Type B pancreatic cell (in vitro differentiated cells): ENCODE measurements at regions not wholly inside any gene's neighbourhood (a gene's known extent, or its start where the extent isn't known, plus 50 kb on each side); places are given as distances from the start of the nearest gene placed in this dataset.

ENCODE experiments used
- DNase-seq: peaks from one replicate; pipeline ENCODE4 v3.0.0; 2021; ENCODE audit warnings: mixed read lengths; ENCODE audit not compliant: unreplicated experiment; ENCODE audit errors: extremely low spot score
- H3K27ac Mint-ChIP-seq: 2 replicates; pipeline ENCODE4 v1.8.0; 2021; ENCODE audit warnings: mild to moderate bottlenecking, mixed read lengths
- H3K27me3 Mint-ChIP-seq: 2 replicates; pipeline ENCODE4 v1.8.0; 2021; ENCODE audit warnings: mixed read lengths
- H3K36me3 Mint-ChIP-seq: 2 replicates; pipeline ENCODE4 v1.8.0; 2021; ENCODE audit warnings: mixed read lengths
- H3K4me1 Mint-ChIP-seq: one replicate; pipeline ENCODE4 v1.8.0; 2021; ENCODE audit warnings: mixed read lengths; ENCODE audit not compliant: unreplicated experiment
- H3K4me3 Mint-ChIP-seq: 2 replicates; pipeline ENCODE4 v1.8.0; 2021; ENCODE audit warnings: mild to moderate bottlenecking, mixed read lengths
- H3K9me3 Mint-ChIP-seq: 2 replicates; pipeline ENCODE4 v1.8.0; 2021; ENCODE audit warnings: mixed read lengths
- CTCF ChIP-seq: fragments of 200-600 bp; sonication (generic); conservative IDR thresholded peaks from 2 replicates; pipeline ENCODE4 v1.5.0; 2021; ENCODE audit warnings: antibody characterized with exemption, mild to moderate bottlenecking

- no peaks in the 10 kb centered on the region for H3K36me3 Mint-ChIP-seq
- H3K4me3 Mint-ChIP-seq, result no peak overlapping the region
- H3K4me1 Mint-ChIP-seq, result no peaks in the 10 kb centered on the region
- H3K9me3 Mint-ChIP-seq, result peaks cover 3% of the 10 kb centered on the region
- no peak for TF ChIP-seq CTCF
- no peak for DNase-seq
- no peak overlapping the region for H3K27ac Mint-ChIP-seq
- H3K27me3 Mint-ChIP-seq, result no peaks in the 10 kb centered on the region
Observed at GRCh38 chr13:72218966-72219365, 352.0 kb upstream of the DACH1 start.

- no peak for TF ChIP-seq CTCF
- Mint-ChIP-seq H3K27me3 (no peaks in the 10 kb centered on the region), H3K4me1 (no peaks in the 10 kb centered on the region), H3K4me3 (no peak overlapping the region), H3K36me3 (no peaks in the 10 kb centered on the region), H3K9me3 (peaks cover 3% of the 10 kb centered on the region), H3K27ac (no peak overlapping the region)
- no peak for DNase-seq
Observed at GRCh38 chr13:72217142-72217541, 350.1 kb upstream of the DACH1 start.

GRCh38 chr13:72208112-72208645 lies 341.2 kb upstream of the DACH1 start:
- no peaks in the 10 kb centered on the region for H3K27me3 Mint-ChIP-seq
- H3K36me3 Mint-ChIP-seq, result no peaks in the 10 kb centered on the region
- H3K9me3 Mint-ChIP-seq, result no peaks in the 10 kb centered on the region

GRCh38 chr13:72205773-72206172 lies 338.8 kb upstream of the DACH1 start:
- no peaks in the 10 kb centered on the region for H3K27me3 Mint-ChIP-seq
- H3K27ac Mint-ChIP-seq, result no peak overlapping the region
- TF ChIP-seq CTCF, result no peak
- DNase-seq, result no peak
- H3K4me1 Mint-ChIP-seq, result no peaks in the 10 kb centered on the region
- H3K9me3 Mint-ChIP-seq, result no peaks in the 10 kb centered on the region
- no peak overlapping the region for H3K4me3 Mint-ChIP-seq
- H3K36me3 Mint-ChIP-seq, result no peaks in the 10 kb centered on the region

More at GRCh38 chr13:72208112-72208645, 341.2 kb upstream of the DACH1 start:
- Mint-ChIP-seq H3K27ac (no peak overlapping the region), H3K4me1 (no peaks in the 10 kb centered on the region), H3K4me3 (no peak overlapping the region)
- no peak for TF ChIP-seq CTCF
- DNase-seq, result no peak

DNA sequence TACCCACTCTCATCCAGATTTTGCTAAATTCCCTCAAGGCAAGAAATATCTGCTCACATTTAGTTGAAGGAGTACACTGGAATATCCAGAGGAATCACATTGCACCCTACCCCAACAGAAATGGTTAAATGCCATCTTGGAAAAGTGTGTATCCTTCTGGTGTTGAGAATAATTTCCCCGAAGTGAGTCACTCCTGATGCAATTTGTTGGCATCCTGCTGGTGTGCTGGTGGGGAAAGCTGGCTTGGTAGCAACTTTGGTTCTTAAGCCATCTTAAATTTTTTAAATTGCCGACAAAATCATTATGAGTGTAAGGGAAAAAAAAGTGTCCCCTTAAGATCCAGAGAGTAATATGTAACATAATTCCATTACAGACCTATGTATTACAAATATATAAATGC lies 337.3 kb upstream of the DACH1 start:
- H3K4me1 Mint-ChIP-seq, result peaks cover 5% of the 10 kb centered on the region
- no peak for DNase-seq
- no peak overlapping the region for H3K4me3 Mint-ChIP-seq
- H3K36me3 Mint-ChIP-seq, result no peaks in the 10 kb centered on the region
- H3K9me3 Mint-ChIP-seq, result no peaks in the 10 kb centered on the region
- H3K27ac Mint-ChIP-seq, result no peak overlapping the region
- H3K27me3 Mint-ChIP-seq, result no peaks in the 10 kb centered on the region
- TF ChIP-seq CTCF, result no peak

GRCh38 chr13:72201726-72202125 lies 334.7 kb upstream of the DACH1 start:
- Mint-ChIP-seq H3K27ac (no peak overlapping the region), H3K4me3 (no peak overlapping the region), H3K4me1 (peaks cover 10% of the 10 kb centered on the region), H3K9me3 (no peaks in the 10 kb centered on the region), H3K36me3 (no peaks in the 10 kb centered on the region), H3K27me3 (no peaks in the 10 kb centered on the region)
- no peak for TF ChIP-seq CTCF
- DNase-seq, result no peak
